NCI-H2029 (cell line): ENCODE measurements at regions not wholly inside any gene's neighbourhood (a gene's known extent, or its start where the extent isn't known, plus 50 kb on each side); places are given as distances from the start of the nearest gene placed in this dataset.

Experiments
- DNase-seq: peaks from one replicate; lab custom pipeline; 2025; lab: John Stamatoyannopoulos, UW

DNA sequence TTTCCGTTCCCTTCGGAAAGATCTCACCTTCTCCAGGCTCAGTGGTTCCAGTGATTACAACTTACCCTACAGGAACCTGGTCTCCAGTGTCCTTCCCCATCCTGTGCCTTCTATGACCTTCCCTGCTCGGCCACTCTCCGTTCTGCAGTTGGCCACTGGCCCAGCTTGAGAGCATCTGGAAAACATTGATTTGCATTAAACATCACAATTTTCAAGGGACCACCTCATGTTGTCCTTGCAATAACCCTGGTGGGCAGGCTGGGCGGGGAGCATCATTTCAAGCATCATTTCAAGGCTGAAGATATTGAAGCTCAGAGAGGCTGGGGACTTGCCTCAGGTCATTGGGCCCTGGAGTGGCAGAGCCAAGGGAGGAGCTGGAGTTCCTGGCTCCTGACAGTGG, 177.4 kb downstream of the SEC61B start:
- DNase-seq, result no peak

DNA sequence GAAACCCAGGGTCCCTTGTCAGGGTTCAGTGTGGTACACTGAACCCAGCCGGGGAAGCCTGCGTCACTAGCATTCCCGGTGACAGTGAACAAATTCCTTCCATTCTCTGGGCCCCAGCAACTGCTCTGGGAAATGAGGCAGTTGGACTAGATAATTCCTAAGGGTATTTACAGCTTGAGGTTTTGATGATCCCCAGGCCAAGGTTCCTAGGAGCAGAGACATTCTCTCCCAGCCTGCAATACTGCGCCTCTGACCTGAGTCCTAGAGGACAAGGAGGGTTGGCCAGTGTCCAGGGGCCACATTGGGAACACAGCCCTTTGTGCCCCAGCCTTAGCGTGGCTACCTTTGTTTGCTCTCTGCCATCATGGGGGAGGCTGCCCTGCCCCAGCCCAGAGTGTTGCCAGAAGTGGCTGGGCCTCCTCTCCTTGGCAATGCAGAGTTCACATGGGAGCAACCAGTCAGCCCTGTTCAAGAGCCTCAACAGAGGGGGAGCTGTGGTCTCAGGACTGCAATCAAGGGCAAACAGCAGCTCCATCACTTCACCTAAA, 178.2 kb downstream of the SEC61B start:
- no peak for DNase-seq

DNA sequence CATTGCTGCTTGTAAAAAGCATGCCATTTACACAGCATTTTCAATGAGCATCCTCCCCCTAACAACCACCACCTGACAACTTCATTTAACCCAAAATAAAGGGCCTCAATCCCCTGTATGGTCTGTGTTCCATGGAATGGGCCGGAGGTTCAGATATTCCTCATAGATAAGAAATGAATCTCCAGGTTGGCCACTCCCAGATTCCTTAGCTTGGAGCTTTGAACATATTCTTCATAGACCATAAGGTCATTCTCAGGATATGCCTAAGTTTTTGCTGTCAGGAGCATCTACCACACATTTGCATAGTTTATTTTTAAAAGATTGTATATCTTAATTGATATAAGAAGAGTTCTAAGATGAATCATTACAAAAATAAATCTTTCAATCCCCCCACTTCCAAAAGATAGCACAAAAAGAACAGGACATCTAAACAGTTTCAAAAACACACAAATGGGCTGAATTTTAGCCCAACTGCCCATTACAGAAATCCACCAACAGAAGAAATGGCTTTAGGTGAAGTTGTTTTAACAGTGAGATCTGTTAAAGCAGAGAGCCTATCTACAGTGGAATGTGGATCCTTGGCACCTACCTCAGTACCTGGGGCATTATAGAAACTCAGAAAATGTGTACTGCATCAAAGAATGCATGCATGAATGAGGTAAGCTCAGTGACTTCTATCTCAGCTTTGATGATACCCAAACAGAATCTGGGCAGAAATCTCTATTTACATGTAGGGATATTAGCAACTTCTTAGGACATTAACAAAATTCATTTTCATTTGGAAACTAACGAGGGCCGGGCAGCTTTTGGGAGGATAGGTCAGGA, 179.8 kb downstream of the SEC61B start:
- no peak for DNase-seq

DNA sequence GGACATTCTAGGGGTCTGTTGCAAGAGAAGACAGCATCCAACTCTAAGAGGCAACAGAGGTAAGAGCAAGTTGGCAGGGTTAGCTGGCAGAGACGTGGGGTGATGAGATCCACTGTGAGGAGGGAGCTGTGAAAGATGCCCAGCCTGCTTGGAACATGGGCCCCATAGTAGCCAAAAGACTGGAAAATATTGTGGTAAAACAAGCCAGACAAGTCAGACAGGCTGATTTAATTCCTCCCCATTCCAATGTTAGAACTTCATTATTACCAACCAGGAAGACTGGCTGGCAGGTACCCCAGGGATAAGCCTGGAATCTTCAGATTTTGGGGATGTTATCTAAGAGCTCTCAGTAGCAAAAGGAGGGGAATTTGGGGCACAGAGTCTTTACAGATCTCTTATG, 181.3 kb downstream of the SEC61B start:
- no peak for DNase-seq

DNA sequence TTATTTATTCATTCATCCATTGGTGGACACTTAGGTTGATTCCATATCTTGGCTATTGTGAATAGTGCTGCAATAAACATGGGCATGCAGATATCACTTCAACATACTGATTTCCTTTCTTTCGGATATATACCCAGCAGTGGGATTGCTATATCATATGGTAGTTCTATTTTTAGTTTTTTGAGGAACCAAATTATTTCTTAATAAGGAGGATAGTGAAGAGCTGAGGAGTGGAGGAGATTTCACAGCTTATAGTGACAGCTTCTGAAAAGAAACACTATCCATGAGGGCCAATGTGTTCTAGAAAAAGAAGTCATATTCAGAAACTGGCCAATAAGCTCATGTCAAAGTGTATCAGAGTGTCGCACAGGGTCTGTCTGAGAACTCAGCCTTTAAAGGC, 183.3 kb downstream of the SEC61B start:
- DNase-seq, result no peak

DNA sequence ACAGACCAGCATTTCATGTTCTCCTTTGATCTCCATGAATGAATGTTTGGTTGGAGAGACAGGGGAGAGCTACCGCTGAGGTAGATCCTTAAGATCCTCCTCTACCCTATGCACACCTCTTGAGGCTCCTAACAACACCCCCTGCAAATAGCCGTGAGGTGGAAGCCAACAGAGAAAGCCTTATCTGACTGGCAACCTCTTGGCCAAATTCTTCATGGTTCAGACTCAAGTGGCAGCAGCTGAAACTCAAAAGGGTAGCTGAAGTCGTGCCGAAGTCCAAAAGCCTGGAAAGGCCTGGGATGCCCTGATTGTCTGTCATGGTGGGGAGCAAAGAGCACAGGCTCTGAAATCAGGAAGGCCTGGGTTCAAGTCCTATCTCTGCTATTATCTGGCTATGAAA, 184.9 kb downstream of the SEC61B start:
- DNase-seq, result no peak

DNA sequence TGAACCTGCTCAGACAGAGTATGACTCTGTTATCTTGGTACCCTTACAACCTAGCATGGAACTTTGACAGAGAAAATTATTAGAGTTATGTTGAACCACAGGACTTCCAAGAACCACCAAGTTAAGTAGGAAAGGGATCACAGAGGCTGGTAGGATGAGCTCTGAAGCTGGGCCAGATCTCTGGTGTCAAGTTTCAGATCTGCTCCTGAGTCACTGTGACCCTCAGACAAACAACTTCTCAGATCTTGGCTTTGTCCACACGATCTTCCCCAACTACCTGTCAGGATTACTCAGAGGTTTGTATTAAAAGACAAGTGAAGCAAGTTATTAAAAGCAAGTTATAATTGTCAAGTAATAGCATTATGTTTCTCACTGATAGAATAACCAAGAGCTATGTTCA, 189.0 kb downstream of the SEC61B start:
- no peak for DNase-seq

DNA sequence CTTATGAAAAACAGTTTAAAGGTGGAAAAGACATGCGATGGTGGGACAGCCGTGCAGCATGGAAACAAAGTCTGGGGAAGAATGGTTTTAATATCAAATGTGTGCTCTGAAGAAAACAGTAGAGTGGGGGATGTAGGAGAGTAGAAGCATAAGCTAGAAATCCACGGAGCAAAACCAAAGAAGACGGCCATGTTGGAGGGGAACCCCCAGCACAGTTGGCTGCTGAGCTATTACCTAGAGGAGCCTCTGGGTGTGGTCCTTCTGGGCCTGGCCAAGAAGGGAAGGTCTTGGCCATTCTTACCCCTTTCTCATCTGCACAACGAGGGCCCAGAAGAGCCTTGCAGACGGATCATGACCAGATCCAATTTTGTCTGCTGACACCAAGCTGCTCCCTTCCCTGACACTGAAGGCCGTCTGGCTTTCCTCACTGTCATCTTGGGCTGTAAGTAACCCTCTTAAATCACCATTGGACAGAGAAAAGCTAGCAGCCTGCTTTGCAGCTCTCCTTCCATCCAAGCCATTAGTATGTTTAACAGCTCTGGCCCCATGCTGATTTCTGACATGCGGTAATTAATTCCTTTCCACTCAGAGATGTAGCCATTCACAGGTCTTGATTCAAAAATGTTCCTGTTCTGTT, 189.5 kb downstream of the SEC61B start:
- no peak for DNase-seq

DNA sequence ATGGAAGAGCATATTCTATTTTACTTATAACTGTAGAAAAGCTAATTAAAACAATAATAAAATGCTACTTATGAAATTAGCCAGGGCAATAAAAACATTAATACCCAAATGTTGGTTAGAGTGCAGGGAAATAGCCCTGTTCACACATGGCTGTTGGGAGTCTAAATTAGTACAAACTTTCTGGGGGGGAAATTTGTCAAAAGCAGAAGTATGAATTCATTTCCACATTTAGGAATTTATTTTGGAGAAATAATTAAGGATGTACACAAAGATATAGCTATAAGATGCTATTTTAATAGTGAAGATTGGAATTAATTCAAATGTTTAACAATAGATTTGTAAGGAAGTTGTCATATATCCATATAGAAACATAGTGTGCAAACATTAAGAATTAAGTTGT, 190.5 kb downstream of the SEC61B start:
- no peak for DNase-seq

DNA sequence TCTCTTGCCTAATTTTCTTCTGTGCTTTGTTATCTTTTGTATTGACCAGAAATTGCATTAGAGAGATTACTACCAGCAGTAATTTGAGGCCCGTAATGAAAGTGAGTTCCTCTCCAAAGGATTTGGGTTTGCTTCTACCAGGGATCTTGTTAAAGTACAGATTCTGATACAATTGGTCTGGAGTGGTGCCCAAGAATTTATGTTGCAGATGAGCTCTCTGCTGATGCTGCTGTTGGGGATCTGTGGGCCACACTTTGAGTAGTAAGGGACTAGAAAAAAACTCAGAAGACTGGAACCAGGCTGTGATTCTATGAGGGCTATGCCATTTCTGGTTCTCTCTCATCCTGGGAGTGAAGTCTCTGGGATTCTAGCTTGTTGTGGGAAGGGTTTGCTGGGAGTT, 192.2 kb downstream of the SEC61B start:
- DNase-seq, result no peak

DNA sequence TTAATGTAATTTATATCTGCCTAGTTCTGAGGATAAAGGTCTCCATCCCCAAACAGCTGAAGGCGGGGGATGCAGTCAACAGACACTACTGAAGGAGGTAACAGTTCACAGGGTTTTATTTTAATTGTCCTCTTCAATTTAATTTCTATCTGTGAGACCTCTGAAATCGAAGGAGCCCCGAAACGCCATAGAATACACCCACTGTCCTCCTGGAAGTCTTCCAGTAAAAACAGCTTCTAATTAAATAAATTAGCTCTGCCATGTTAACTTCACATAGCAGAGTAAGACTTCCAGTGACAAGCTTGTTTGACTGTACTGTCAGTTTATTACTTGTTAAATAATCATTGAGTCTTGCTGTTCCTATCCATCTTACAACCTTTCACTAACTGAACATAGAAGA, 193.5 kb downstream of the SEC61B start:
- no peak for DNase-seq

DNA sequence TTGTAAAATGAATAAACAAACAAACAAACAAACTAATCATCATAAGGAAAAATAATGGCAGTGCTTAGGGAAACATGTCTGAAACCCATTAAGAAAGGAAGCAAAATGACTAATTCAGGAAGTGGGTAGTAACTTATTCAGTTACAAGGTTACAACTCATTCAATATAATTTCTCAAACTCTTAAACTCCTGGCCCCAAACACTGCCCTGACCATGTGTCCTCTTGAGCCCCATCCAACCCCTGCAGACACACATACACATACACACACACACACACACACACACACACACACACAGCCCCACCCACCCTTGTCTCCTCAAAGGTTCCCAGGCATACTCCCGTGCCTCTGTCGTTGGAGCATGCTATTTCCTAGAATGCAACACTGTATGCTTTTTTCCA, 193.9 kb downstream of the SEC61B start:
- no peak for DNase-seq

DNA sequence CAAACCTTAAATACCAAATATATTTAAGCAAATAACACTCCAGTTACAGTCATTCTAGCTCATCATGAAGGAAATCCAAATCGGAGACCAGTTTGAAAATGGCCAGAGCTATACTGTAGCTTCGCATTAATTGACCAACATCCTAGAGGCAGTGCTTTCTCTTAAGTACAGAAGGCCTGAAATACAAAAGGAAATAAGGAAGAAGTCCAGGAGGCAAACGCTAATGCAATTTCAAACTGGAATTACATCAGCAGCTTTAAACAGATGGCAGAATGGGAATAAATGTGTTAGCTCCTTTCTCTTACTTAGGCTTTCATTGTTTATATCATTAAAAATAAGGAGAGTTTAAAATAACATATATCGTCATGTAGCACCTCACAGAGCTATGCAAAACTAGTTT, 197.0 kb downstream of the SEC61B start:
- DNase-seq, result no peak

DNA sequence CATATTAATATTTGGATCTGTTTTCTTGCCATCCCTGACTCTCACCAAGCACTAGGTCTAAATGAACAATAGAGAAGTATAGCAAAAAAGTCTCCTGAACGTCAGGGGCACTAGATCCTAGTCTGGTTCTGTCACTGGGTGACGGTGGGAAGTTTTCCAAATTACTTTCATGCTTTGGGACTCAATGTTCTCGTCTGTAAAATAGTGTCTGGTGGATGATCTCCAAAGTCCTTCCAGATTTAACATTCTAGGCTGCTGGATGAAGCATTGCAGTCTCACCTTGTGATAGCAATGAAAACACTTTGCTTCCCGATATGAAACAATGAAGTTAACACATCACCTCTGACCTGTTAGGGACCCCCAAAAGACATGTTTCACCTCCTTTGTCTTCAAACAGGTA, 199.3 kb downstream of the SEC61B start:
- DNase-seq, result no peak

DNA sequence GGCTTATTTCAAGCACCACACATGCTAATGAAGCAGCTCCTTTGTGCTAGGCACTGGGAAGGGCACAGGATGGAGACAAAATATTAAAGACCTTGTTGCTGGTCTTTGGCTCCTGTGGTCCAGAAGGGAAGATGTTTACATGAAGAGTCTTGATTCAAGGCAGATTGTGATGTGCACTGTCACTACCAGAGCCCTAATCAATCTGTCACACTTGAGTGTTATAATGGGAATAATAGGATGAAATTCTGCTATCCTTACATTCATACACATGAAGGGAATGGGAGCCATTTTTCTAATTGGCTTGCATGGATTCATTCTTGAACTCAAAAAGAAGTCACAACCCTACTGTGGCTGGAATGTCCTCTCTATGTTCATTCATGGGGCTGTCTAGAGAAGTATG, 203.0 kb downstream of the SEC61B start:
- DNase-seq, result no peak

DNA sequence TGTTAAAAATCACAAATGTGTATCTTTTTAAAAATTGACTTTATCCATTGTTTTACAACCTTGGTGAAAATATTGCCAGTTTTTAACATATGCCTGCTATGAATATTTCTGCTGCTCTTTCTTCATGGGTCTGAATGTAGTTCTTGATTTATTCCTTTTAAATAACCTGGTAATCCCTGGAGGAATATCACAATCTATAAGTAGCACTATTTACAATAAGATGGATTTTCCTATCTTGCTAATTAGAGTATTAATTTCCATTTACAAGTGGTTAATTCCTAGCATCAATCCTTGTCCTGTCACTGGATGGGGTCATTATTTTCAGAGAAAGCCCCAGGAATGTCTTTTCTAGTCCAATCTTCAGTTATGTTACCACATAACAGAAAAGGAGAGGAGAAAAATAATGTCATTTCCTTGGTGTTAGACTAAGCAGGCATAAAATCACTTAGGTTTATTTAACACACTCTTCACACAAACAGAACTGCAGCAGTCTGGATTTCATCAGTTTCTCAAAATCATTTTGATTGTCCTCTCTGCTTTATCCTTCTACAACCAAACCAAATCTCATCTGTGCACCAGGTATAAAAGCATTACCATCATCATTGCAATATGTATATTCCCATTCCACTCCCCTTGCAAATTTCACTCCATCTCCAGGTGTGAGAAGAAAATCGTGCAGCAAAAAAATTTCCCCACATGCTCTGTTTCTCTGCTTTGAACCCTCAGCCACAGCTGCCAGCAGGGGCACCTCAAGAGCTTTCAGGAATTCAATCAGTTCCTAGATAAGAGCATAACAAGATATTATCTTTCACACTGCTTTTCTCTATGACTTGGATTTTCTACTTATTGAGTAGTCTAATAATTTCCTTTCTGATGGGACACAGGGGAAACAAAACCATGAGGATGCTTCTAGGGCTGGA, 204.1 kb downstream of the SEC61B start:
- no peak for DNase-seq

DNA sequence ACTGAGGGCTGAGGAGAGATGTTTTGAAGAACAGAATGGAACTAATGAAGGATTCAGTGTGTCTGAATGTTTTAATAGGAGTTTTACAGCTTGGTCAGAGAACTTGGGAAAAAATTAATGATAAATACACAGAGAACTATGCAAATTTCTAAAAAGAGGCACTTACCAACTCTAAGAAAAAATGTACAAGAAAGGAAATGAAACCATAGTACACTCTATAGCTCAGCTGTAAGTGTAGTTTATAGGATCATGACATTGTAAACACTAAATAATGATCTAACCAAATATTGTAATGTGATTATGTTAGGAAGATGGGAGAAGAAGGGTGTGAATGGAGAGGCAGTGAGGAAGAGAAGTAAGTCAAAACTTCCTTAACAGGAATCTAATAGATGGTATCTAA, 205.2 kb downstream of the SEC61B start:
- no peak for DNase-seq

DNA sequence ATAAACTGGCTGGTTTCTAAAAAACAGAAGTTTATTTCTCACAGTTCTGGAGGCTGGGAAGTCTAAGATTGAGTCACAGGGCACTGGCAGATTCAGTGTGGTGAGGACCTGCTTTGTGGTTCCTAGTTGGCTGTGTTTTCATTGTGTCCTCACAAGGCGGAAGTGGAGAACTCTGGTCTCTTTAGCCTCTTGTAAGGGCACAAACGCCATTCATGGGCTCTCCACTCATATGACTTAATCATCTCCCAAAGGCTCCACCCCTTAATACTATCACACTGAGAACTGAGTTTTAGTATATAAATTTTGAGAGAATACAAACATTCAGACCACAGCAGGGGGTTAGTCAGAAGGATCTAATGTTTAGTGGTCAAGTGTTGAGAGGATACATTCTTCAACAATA, 208.2 kb downstream of the SEC61B start:
- DNase-seq, result no peak

DNA sequence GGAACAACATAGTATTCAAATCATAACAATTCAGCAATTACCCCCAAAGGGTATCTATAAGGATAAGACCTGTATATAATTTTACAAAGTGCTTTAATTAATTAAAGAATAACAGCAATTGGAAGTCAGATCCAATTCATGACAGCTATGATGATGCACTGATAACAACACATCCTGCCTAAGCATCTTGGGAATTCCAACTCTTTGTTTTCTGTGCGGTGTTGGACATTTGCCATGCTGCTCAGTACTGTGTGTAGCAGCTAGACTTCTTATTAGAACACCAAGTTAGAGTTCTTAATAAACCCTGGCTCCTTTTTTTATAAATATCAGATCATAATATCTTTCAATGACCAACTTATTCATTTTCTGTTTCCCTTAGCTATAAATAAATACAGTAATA, 209.0 kb downstream of the SEC61B start:
- DNase-seq, result no peak

DNA sequence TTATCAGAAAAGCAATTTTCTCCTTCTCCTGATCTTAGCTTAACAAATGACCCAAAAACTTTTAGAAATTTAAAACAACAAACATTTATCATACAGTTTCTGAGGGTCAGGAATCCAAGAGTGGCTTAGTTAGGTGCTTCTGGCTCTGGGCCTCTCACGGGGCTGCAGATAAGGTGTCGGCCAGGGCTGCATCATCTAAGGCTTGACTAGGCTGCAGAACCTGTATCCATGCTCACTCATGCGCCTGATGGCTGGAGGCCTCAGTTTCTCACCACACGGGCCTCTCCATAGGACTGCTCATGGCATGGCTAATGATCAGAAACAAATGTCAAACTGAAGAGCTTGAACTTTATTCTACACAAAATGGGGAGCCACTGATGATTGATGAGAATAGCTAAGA, 210.0 kb downstream of the SEC61B start:
- no peak for DNase-seq

DNA sequence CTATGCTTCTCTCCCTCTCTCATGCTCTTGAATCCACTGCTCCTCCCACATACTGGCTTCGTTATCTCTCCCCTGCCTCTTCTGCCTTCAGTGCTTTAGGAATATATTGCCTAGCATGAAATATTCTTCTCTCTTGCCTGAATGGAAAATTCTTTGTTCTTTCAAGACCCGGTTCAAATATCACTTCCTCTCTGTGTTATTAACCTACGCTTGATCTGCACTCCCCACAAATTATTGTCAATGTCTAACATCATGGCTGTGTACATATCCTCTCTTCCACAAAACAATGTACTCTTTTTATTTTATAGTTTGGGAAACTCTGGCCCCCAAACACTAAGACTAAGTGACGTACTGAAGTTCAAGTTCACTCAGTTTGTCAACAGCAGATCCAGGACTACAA, 211.0 kb downstream of the SEC61B start:
- no peak for DNase-seq

DNA sequence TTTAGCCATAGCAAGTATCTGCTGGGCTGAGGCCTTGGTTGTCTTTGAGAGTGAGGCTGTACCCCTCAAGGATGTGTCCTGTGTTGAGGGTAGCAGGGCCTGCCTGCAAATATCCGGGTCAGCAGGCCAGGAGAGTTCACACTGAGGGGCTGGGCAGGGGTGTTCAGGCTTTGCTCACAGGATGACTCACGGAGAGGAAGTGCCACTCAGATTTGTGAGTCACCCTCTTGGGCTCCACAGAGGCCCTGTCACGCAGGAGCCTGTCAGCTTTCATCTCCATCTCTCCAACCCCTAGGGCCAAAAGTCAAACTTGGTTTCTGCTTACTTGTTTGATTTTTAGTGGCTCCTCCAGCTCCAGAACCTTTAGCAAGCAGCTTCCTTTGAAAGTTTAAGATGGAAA, 211.5 kb downstream of the SEC61B start:
- no peak for DNase-seq

DNA sequence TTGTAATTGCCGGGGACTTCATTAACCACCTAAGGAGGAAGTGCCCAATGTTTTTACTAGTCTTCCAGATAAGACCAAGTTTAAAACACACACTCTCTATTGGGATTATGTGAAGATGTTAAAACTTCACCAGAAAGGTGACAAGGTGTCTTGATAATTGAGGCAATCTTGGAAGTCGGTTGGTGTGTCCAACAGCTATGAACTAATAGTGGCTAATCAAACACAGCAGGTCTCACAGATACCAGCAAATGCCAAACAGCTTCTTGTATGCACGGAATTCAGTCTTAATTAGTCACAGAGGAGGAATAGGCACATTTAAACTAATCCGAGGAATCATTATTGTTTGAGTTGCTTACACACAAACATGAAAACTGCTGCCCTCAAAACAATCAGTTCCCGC, 214.5 kb downstream of the SEC61B start:
- DNase-seq, result no peak
